Embryonic facial prominence (tissue), 1 donor: ENCODE measurements at regions not wholly inside any gene's neighbourhood (a gene's known extent, or its start where the extent isn't known, plus 50 kb on each side); places are given as distances from the start of the nearest gene placed in this dataset.
"Not testable (repeated sequence)": the region's sequence is repeated elsewhere in the genome, so short reads cannot be mapped to it uniquely, and the experiment has no call there.

Experiments used
- DNase-seq: peaks from one replicate; pipeline ENCODE4 v3.0.0-alpha.2; 2016; ENCODE audit errors: extremely low spot score

- no peak for DNase-seq
Observed at GRCh38 chr7:101708223-101708622, 79.1 kb upstream of the MYL10 start.

GRCh38 chr7:101712652-101713051 is 83.6 kb upstream of the MYL10 start:
- no peak for DNase-seq

DNA sequence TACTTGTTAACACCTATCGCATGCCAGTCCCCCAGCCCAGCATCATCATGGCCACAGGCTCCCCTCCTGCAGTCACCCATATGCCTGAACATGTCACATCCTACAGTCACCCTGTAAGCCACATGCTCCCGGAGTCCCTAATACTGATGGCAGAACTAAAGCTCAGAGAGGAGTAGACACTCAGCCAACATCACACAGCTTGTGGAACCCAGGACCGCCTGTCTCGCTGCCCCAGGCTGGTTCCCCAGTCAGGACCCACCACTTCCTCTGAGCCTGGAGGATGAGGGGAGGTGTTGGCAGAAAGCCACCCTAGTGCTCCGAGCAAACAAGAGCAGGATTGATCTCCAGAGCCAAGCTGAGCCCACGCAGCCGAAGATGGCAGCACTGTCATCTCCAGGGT is 85.0 kb upstream of the MYL10 start:
- DNase-seq = no peak

GRCh38 chr7:101717628-101718357 is 88.7 kb upstream of the MYL10 start:
- no peak for DNase-seq

DNA sequence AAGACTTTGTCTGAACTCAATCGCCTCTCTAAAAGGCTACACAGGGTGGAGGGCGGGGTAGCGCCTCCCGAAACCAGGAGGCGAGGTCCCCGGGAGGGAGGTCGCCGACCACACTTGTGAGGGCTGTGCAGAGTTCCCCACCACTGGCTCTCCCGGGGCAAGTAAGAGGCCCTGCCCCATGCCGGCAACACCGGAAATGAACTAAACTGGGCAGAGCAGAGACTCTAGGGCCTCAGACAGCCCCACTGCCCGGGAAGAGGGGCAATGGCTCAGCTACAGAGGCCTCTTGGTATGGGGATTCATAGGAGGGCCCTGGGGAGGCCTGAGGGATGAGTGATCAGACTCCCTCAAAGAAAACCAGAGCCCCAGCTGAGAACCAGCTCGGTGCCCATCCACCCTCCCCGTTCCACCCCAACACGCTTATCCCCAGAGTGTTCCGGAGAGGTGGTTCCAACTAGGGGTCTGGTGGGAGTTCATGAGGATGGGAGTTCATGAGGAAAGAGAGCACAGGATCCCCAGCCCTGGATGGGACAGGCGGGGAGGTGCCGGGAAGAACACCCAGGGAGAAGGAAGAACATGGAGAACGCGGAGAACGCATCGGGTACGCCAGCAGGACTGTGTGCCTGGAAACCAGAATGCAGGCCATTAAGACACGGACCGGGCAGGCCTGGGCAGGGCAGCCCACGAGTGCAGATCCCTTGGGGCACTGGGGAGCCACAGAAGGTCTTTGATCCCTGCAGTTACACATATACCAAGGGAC is 89.4 kb upstream of the MYL10 start:
- DNase-seq = no peak

GRCh38 chr7:101719123-101719470 is 90.0 kb upstream of the MYL10 start:
- no peak for DNase-seq

- no peak for DNase-seq
Observed at GRCh38 chr7:101720324-101720723, 91.2 kb upstream of the MYL10 start.

DNA sequence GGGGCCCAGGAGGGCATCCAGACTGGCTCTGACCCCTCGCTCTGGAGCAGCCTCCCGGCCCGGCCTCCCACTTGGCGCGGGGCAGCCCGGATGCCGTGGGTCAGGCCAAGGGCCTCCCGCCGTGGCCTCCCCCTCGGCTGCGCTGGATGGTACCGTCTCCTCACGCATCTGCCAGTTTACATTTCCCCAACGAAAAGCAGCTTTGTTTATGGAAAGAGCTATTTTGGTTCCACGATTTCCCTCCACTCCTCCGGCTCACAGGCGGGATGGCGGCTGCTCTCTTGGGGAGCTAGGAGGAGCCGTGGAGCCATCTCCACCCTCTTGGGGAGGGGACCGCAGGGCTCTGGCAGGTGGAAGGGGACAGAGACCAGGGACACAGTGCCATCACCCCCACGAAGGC is 93.2 kb upstream of the MYL10 start:
- DNase-seq = no peak

- no peak for DNase-seq
Observed at GRCh38 chr7:101723835-101724234, 93.6 kb upstream of the CUX1 start.

DNA sequence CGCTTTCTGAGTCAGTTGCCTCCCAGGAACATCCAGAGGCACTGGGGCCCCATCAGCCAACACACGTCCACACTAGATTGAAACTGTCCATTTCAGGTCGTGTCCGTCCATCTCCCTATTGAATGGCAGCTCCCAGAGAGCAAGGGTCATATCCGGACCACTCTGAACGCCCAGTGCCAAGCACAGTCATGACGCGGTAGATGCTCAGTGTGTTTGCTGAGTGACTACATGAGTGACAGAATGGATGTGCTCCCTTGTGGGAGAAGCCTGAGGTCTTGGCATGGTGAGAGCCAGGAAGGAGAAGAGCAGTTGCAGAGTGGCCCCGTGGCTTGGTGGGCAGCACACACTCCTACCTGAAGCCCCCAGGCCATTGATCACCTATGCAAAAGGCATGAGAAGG is 92.5 kb upstream of the CUX1 start:
- DNase-seq = no peak

DNA sequence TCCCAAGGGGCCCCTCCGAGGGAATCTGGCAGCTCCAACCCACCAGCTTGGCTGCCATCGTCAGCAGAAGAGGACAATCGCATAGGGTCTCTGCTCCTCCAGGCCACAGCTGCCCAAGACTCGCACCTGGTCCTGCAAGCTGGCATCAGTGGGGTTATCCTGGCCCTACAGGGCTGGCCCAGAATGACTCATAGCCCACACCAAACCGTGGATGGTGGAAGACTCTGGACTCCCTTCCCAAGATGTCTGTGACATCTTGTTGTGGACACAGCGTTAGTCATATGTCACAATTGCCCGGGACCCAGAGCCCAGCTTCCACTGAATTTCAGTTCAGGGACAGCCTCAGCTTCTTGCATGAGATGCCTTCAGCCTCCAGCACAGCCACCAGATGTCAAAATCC is 91.5 kb upstream of the CUX1 start:
- DNase-seq = no peak

DNA sequence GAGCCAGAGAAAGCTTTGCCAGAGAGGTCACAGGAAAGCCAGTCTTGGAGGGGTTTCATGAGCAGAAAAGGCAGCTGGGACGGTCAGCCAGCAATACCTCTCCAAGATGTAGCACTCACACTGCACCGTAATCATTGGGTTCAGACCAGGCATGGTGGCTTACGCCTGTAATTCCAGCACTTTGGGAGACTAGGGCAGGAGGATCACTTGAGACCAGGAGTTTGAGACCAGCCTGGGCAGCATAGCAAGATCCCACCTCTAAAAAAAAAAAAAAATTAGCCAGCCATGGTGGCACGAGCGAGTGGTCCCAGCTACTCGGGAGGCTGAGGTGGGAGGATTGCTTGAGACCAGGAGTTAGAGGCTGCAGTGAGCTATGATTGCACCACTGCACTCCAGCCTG is 90.2 kb upstream of the CUX1 start:
- no peak for DNase-seq

DNA sequence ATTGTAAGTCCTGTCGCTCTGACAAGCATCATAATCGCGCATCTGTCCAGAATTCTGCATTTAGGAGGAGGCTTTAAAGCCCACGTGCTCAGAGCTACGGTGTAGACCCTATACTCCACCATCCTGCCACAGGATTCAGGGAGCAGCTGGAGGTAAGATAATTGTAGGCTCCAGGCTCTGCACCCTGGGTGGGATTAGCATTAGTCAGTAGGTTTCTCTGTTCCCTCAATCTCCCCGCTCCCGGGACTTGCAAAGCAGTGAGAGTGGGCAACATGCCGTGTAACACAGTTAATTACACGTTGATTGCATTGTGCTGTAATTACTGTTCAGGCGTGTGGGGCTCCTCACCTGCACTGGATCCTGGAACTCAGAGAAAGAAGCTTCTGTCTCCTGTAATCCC is 89.3 kb upstream of the CUX1 start:
- no peak for DNase-seq

DNA sequence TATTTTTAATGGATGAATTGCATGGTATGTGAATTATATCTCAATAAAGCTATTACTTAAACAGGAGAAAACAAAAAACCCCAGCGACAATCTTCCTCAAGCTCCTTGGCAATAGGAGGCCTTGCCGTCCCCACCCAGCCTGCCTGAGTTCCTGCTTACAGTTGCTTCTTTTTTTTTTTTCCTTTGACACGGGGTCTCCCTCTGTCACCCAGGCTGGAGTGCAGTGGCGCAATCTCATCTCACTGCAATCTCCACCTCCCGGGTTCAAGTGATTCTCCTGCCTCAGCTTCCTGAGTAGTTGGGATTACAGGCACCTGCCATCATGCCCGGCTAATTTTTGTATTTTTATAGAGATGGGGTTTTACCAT is 88.6 kb upstream of the CUX1 start:
- DNase-seq = not testable (repeated sequence)

GRCh38 chr7:101729241-101729883 is 88.1 kb upstream of the CUX1 start:
- no peak for DNase-seq

- DNase-seq = no peak
Observed at GRCh38 chr7:101731502-101732084, 85.8 kb upstream of the CUX1 start.

GRCh38 chr7:101733713-101734475 is 83.5 kb upstream of the CUX1 start:
- no peak for DNase-seq

DNA sequence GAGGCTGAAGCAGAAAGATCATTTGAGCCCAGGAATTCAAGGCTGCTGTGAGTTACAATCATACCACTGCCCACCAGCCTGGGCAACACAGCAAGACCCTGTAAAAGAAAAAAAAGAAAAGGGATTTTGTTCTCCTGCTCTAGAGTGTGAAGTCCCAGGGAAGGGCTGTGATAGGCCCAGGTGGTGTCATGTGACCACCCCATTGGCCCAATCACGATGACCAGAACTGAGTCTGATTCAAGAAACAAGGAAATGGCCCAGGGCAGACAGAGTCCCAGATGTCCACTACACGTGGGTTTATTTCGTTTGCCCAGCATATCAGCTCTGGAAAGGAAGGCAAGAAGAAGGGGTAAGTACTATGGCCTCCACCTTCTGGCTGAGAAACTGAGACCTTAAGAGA is 81.3 kb upstream of the CUX1 start:
- no peak for DNase-seq

GRCh38 chr7:101739775-101740398 is 77.5 kb upstream of the CUX1 start:
- no peak for DNase-seq

GRCh38 chr7:101740981-101741725 is 76.3 kb upstream of the CUX1 start:
- DNase-seq = no peak
